Left colon (tissue), 2 donors: ENCODE measurements at regions not wholly inside any gene's neighbourhood (a gene's known extent, or its start where the extent isn't known, plus 50 kb on each side); places are given as distances from the start of the nearest gene placed in this dataset.

ENCODE experiments used
- ATAC-seq: fragments of 200-7000 bp; cut with Tn5 transposase; one replicate; pipeline ENCODE4 v1.9.1; 2020; ENCODE audit warnings: mild to moderate bottlenecking, moderate library complexity
- DNase-seq, 2 donors: peaks; one replicate each; pipeline ENCODE4 v3.0.0-alpha.2; 2020
- intact Hi-C, 2 donors: fragments of 100-400 bp; cut with DNase I in 1 of 2; cut with micrococcal nuclease in 1 of 2; formaldehyde crosslinking; loops; one replicate each; pipeline versions ENCODE4 v1.11.2 to v1.14.0; 2022; cut with DNase I, micrococcal nuclease
- donor health status: DM: no; HTN: no; CAD: no.
- donor health status: DM: yes; HTN: yes; CAD: no.

DNA sequence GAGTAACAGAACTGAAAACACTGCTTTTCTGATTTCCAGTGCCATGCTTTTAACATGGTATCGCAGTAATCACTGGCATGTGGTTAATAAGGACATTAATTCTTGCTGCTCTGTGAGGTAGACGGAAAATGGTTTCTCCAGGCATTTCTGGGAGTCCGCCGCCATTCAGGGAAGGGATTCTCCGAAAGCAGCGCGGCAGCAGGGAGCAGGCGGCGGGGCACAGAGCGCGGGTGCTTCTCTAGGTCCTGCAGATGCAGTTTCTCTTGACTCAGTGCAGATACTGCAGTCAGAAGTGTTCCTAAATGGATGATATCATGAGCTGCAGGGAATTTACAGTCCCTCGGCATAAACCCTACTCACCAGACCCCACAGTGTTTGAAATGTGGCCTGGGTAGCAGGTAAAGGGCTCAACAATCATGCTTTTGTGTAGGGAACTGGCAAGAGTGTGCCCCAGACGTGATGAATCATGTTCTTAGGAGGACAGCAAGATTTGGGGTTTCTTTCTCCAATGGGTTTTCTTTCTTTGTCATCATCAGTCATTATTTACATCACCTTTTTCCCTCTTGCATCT lies 338.6 kb upstream of the ARGLU1 start:
- no peak for DNase-seq
- intact Hi-C loops: no loop called here
- no peak for ATAC-seq

DNA sequence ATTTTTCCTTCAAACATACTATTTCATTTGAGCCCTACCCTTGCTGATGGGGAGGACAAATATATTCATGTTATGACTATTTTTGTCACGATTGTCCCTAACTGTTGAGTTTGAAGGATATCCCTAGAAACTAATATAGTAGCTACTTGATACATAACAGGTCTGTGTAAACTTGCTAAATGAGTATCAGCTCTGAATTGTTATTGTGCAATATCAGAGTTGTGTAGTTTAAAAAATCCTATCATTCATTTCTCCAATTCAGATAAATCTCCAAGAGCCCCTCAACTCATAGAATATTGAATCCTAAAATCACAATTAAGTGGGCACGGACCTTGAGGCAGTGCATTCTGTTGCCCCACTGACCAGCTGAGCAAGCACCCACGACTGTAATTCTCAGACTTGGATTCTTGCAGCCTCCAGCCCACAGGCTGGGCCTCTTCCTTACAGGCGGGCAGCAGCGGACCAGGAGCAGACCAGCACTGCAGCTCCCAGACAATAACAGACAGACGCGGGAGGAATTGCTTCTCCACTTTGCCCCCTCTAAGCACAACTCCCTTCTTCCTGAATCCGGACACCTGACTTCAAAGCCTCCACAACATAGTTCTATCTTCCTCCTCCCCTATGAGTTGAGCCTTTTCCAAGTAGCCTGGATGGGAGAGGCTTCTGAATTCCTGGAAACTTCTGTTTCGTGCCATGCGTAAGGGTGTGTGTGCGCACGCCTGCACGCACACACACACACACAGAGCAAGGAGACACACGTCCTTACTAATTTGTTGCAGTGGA lies 337.6 kb upstream of the ARGLU1 start:
- no peak for DNase-seq
- intact Hi-C loops: no loop called here
- ATAC-seq: no peak

DNA sequence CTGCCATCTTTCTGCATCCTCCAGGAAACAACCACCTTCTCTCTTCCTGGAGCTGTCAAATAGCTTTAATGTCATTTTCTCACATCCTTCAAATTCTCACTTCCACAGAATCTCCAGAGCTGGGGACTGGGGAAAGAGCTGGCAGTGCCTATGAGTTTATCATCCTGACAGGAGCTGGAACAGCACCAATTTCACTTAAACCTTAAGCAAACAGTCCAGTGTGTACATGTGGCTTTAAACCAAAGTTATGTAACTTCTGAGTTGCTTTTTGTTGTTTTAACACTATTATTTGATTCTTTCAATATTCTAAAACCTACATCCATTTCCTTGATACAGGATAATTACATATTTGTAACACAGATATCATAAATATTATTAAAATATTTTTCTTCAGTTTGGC lies 331.5 kb upstream of the ARGLU1 start:
- no peak for DNase-seq
- no peak for ATAC-seq
- intact Hi-C loops: no loop called here

DNA sequence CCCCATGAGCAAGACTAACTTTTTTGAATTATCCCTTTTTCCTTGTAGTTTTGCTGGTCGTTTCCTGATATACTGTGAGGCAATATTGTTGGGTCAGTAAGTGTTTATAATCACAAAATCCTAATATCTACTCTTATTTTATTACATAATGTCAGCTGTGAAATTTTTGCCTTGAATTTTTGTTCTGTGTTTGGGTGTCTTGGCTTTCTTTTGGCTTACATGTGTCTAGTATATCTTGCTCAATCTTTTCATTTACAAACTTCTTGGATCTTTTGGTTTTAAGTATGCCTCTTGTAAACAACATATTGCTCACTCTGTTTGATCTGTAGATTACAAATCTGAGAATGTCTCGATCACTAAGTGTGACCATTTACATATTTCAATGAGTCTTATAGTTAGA lies 330.3 kb upstream of the ARGLU1 start:
- no peak for ATAC-seq
- no peak for DNase-seq
- intact Hi-C loops: no loop called here

DNA sequence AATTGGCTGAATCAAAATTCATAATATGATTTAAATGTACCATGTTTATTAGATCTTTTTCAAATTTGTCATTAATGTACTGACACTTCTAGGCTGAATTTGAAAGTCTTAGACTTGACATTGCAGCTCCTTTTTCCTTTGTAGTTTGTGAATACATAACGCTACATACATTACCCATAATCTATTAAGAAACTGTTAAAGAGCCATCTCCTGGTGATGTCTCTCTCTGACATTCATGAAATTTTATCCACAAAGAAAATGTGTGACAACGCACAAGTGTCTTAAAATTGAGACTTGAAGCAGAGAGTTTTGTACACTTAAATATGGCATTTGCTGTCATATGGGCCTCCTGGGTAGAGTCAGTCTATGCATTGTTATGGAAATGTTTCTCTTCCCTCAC lies 320.2 kb upstream of the ARGLU1 start:
- intact Hi-C loops: no loop called here
- no peak for ATAC-seq
- no peak for DNase-seq

DNA sequence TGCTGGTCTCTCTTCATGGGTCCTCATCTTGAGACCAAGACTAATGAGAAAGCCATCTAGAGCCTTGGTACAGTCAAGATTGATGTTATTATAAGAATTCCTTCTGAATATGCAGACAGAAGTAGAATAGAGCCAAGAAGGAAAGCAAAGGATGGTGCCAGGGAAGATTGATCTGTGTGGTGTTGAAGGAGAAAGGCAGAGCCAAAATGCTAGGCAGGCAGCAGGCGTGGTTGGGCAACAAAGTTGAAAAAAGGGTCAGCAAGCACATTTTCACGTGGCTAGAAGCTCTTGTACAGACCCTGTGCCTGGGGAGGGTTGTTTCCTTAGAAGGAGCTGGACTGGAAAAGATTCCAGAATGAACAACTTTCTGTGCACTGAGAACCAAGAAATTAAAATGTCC lies 319.7 kb upstream of the ARGLU1 start:
- intact Hi-C loops: no loop called here
- no peak for DNase-seq
- ATAC-seq: no peak

DNA sequence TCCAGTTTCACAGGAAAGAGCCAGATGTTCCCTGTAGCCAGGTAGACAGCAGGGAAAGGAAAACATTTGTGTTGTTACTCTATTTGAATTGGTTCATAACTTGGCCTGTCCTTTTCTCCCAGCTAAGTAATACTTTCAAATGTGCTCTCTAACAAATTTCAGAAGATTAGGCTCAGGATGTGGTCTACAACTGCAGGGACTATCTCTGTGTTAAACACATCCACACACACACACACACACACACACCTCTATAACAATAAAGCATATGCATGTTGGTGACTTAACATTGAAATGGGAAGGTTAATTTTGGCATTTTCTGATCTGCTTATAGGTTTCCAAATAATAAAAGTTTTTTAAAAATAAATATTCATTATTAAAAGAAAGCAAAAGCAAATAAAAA lies 316.0 kb upstream of the ARGLU1 start:
- ATAC-seq (no peak), DNase-seq (no peak)
- intact Hi-C loops: no loop called here

DNA sequence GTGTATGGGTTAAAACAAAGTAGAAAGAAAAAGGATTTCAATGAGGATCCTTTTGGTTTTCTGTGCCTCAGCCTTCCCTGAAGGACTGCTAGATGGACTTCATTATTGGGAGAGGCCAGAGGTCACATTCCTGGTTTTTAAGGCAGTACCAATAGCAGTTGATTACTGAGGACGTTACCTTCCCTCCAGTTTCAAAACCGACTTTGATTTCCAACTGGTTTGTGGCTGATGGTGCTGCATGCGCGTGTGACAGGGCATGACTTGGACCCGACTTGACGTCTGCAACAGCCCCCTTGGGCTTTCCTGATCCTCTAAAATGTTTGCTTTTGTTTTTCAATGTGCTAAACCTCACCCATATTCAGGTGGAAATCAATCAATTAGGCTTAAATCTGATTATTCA lies 314.3 kb upstream of the ARGLU1 start:
- intact Hi-C loops: no loop called here
- no peak for DNase-seq
- ATAC-seq: no peak

DNA sequence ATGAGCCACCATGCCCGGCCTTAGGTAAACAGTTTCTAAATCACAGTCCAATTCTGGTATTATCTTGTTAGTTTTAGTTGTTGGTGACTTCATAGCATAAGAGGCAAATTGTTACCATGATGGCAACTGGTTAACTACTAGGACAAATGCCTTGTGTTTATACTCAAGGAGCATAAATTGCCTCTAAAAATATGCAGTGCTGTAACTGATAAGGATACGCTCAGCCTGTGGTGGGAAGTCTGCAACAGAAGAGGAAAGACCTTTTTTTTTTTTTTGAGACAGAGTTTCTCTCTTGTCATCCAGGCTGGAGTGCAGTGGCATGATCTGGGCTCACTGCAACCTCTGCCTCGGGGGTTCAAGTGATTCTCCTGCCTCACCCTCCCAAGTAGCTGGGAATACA lies 311.9 kb upstream of the ARGLU1 start:
- DNase-seq (no peak), ATAC-seq (no peak)
- intact Hi-C loops: no loop called here

DNA sequence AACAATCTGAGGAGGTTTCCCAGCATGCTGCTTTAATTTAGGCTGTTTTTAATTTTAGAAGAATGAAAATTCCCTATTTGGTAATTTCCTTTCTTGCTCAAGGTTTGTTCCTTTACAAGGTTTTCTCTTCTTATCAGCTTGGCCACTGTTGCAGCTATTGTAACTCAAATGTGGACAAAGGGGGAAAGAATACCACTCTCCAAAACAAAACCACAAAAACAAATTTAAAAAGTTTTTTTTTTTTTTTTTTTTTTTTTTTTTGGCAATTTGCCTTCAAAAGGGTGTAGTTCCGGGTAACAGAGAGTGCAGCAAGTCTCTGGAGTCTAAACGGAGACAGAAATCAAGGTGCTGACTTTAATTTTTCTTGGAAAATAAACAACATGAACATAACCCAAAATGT lies 306.4 kb upstream of the ARGLU1 start:
- intact Hi-C loops: no loop called here
- DNase-seq (no peak), ATAC-seq (no peak)

DNA sequence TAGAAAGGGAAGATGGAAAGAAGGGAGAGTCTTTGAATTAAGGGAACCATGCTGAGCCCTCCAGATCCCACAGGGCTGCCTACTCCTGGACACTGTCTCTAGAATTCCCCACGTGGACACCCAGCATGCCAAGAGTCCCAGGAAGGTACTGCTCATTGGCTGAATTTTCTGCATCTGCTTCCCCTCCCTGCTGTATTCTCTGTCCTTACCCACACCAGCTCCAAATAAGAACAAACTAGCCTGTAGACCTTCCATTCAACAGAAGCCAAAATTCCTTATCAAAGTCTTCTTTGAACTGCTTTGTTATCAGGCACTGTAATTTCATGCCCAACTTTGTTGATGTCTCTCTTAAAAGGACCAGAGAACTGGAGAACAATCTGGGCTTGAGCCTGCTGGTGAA lies 305.9 kb upstream of the ARGLU1 start:
- DNase-seq: no peak
- intact Hi-C loops: no loop called here
- no peak for ATAC-seq

DNA sequence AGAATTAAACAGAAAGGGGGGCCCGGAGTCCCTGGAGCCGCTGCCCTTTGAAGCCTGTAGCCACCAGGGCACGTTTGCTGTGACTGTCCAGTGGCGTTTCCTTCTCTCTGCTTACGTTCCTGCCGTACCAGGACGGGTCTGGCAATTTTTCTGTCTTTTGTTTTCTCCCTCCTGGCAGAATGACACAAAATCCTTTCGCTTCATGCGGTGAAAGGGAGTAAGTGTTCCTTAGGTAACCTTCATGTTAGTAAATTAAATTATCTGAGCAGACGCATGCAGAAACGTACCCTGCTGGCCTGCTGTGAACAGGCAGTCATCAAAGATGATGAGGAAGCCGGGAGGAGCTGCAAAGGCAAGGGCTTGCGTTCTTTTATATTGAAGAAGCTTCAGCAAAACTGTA lies 299.3 kb upstream of the ARGLU1 start:
- intact Hi-C loops: no loop called here
- ATAC-seq (no peak), DNase-seq (no peak)

DNA sequence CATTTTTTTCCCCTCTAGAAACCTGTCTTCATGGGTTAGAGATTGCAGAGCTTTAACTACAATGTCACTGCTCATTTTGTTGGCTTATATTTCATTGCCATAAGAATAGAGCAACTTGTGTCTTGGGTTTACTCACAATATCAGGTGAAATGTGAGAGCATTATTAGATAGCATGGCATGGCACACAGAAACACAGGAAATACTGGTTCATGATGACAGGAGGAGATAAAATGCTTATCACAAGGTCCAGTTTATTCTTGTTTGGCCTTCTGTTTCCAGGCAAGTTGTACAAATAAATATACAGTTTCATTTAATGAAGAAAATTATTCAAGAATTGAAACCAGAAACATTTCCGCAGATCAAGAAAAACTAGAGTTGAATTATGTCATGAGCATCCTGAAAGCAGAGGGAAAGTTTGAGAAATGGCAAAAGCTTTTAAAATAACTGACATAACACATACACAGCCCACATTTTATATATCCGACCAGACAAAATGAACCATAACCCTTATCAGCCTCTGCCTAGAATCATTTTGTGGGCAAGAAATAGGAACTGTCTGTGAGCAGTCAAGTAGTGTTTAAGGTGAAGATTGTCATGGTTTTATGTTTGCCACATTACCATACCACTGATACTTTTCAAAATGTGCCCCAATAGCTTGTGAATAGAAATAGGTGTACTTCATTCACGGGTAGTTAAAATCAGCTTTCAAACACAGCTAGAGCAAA lies 297.9 kb upstream of the ARGLU1 start:
- intact Hi-C loops: no loop called here

DNA sequence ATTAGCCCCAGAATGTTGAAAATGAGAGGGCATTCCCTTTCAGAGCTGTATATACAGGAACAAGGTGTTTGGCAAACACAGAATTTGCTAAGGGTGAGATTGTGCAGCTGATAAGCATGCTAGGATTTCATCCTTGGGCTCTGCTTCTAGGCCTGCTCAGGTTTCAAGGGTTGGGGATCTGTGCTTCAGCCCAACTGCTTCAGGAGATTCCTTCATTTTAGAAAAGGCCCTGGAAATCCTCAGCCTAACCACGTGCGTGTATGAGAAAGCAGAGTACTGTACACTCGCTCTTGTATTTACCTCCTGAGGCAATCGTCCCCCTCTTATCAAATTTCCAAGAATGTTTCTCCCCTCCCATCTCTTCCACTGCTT lies 291.6 kb upstream of the ARGLU1 start:
- intact Hi-C loops: no loop called here
- DNase-seq: no peak
- ATAC-seq: no peak

More for the DNA sequence above, 297.9 kb upstream of the ARGLU1 start:
- no peak for DNase-seq
- no peak for ATAC-seq

DNA sequence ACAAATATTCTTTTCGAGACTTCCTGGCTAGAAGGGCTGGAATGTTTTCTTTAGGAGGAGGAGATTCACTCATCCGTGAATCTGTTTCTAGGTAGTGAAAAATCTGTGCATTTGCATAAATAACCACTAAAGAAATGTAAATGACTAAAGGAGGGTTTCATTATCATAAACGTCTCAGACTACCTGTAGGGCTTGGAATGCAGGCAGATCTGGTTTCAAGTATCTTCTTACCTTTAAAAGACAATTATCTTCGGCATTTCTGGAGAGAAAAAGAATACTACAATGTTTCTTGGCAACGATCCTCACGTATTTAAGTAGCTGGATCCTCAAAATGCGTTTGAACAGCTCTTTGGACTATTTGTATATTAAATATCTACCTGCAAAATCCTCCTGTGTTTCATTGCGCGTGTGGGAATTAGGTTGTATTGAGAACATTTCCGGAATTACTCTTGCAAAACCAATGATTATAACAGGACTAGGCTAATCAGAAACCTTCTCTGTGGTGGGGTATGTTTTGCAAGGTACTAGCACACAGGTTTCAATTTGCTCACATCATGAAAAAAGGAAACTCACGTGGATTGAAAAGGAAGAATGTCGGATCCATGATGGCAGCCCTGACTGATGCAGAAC lies 291.1 kb upstream of the ARGLU1 start:
- intact Hi-C loops: no loop called here
- ATAC-seq (no peak), DNase-seq (no peak)

DNA sequence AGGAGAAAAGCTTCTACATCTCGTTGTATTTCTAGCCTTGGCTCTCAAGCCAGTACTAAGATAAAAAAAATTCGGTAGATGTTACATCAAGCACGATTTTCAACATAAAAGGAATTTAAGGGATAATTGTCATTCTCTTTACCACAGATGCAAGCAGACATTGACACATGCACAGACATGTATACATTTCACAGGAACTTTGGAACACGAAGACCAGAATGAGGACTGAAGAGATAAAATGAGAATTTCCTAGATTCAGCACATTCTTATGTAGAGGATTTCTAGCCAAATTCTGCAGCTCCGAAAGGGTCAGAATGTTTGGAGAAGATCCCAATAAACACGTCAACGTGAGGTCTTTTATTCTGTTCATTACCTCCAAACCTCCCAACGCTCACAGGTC lies 284.5 kb upstream of the ARGLU1 start:
- intact Hi-C loops: no loop called here
- ATAC-seq (no peak), DNase-seq (no peak)

DNA sequence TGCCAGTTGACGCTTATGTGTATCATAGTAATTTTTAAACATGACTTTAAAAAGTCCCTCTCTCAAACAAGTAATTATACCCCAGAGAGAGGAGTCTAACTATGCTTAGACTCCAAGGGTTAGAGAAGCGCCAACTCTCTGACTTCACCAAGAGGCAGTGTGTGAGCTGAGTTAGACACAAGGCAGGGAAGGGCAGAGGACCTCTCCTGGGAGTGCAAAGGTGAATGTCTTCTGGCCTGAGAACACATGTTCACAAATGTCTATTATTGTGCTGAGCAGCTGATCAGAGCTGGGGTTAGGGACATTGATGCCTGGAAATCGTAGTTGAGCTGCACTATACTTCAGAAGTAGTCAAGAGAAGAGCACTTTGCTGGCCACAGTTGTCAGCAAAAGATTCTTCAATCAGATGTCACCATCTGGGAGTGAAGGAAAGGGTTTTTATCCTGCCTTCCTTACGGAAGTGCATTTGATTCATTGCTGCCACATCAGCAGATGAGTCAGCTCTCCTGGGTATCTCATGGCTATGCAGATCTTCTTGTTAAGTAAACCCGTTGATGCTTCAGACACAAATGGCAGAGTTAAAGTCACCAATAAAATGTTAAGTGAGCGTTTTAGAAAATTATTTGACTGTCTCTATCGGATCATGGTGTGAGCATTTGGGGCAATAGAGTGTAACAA lies 283.2 kb upstream of the ARGLU1 start:
- DNase-seq (no peak), ATAC-seq (no peak)
- intact Hi-C loops: no loop called here

DNA sequence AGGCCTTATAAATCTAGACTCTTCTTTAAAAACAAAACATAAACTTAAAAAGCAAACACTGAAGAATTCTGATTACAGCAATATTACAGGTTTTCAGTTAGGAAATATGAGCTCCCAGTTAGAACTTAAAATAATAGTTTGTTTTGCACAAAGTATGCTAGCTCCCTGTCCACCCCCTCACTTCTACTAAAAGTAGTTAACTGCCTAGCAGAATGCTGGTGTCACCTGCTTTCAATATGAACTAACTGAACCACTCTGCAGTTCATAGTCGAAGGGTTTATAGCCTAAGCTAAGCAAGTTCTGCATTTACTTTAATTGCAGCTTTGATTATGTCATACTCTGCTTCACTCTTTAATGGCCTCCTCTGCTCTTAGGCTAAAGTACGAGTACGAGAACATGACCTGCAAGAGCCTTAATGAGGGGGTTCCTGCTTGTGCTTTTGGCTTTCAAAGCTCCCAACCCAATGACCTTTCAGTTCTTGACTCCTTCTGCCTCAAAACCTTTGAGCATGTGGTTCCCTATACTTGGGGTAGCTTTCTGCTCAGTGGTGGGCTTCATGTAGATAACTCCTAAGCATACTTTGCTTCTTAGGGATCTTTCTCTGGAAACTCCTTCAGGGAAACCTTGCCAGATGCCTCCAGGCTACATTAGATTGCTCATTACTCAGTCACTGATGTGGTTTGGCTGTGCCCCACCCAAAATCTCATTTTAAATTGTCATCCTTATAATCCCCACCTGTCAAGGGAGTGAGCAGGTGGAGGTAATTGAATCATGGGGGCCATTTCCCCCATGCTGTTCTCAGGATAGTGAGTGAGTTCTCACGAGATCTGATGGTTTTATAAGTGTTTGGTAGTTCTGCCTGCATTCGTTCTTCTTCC lies 278.9 kb upstream of the ARGLU1 start:
- intact Hi-C loops: no loop called here
- ATAC-seq (peak; percentile 40), DNase-seq (no peak)
